ENCODE measurements at regions not wholly inside any gene's neighbourhood (a gene's known extent, or its start where the extent isn't known, plus 50 kb on each side); places are given as distances from the start of the nearest gene placed in this dataset.

DNA sequence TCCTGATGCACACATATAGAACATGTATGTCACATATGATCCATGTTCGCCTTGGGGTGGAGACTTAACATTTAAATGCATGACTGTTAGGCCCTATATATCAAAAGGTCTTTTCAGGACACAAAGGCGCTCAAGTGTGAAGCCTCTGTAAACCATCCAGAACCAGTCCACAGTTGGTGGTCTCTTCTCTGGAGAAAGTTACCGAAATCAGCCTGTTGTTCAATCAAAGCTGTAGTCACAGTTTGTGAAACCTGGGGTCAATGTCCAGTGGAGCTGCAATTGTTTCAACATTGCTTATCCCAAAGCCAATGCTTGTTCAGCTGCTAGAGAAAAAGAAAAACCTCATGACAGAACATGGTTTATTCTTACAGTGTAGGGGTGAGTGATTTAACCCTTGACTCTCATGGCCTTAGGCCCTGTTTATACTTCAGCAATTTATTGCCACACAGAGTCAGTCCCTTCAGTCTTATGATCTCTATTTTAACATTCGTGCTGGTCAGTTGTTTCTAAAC, 193.6 kb upstream of the CST7 start:
- DNase-seq (ENCODE audit: low read depth): no peak
- H3K4me3 ChIP-seq (ENCODE audit: low read length): no peak overlapping the region
- TF ChIP-seq, protein P1, sequence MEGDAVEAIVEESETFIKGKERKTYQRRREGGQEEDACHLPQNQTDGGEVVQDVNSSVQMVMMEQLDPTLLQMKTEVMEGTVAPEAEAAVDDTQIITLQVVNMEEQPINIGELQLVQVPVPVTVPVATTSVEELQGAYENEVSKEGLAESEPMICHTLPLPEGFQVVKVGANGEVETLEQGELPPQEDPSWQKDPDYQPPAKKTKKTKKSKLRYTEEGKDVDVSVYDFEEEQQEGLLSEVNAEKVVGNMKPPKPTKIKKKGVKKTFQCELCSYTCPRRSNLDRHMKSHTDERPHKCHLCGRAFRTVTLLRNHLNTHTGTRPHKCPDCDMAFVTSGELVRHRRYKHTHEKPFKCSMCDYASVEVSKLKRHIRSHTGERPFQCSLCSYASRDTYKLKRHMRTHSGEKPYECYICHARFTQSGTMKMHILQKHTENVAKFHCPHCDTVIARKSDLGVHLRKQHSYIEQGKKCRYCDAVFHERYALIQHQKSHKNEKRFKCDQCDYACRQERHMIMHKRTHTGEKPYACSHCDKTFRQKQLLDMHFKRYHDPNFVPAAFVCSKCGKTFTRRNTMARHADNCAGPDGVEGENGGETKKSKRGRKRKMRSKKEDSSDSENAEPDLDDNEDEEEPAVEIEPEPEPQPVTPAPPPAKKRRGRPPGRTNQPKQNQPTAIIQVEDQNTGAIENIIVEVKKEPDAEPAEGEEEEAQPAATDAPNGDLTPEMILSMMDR (IDR thresholded peaks at IDR 0.05; ENCODE audit: insufficient read depth, low read depth, low read length, missing control alignments): no peak

DNA sequence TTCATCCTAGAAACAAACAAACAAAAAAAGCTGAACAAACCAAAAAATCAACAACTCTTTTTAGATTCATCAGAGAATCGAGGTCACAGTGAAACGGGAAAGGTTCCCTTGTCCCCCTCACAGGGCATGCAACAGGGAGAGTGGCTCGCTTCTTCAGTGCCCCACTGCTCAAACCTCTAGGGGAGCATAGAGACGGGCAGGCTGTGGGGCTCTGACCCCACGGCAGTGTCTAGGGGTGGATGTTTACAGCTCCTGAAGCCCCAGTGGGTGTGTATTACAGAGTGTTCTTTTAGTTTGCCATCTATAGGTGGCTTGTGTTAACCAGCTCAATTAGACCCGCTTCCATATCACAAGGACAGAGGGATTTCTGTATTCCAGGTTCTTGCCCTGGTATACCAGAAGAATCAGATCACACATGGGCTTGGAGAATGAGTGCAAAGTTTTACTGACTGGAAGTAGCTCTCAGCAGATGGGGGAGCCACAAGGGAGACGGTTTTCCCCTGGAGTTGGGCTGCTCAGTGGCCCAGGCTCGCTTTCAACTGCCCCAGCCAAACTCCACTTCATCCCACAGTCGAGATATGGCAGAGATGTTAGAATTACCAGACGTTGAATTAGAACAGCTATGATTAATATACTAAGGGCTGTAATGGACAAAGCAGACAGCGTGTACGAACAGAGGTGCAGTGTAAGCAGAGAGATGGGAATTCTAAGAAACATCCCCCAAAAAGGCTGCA, 192.6 kb upstream of the CST7 start:
- TF ChIP-seq, protein P1 (IDR thresholded peaks at IDR 0.05; ENCODE audit: insufficient read depth, low read depth, low read length, missing control alignments): no peak
- H3K4me3 ChIP-seq (ENCODE audit: low read length): no peak overlapping the region
- no peak for DNase-seq (ENCODE audit: low read depth)

DNA sequence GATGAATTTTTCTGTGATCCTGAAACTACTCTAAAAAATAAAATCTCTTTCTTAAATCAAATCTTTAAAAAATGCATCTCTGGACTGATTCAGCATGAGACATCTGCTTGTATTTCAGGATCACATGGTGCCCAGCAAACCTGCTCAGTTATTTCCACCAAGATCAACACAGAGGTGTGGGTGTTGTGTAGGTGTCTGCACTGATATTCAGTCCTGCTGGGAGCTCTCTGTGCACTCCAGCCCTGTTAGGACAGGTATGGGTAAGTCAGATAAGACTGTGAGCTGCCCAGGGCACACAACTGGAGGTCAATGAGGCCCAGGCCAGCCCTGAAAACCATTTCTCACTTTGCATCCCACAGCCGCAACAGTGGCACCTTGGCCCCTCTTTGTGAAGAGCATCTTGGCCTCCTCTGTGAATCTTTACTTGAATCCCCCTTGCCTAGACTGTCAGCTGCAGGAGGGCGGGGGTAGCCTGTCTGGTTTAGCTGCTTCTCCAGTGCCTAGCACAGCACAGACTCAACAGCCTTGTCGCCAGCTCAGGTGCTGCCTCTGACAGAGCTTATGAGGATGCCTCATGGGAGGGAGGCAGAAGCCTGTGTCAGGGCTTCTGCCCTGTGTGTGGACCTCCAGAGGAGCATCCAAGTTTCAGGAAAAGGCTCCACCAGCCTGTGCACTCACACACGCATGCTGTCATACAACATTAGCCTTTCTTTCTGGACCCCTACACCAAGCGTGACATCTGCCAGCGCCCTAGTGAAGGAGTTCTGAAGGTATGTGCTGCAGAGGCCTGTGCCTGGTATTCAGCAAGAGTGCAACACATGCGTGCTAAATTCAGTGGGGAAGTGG, 187.6 kb upstream of the CST7 start:
- DNase-seq (ENCODE audit: low read depth): peak; percentile 21
- TF ChIP-seq, protein P1 (IDR thresholded peaks at IDR 0.05; ENCODE audit: insufficient read depth, low read depth, low read length, missing control alignments): no peak

DNA sequence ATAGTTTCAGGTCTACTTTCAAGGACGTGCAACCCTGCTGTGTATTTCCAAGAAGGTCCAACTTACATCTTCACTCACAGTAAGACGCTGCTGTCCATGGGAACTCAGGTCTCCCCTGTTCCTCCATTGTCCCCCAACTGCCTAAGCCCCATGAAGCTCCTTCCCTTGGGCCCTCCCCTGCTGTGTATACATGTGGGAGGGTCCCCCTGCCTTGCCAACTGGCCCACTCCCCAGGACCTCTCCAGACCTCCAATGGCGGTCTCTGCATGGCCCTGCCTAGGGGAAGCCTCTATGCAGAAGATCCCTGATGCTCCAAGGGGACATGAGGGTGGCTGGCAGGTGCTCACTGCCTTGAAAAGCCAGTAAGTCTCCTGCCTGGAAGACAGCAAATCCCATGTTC, 186.7 kb upstream of the CST7 start:
- no peak for DNase-seq (ENCODE audit: low read depth)
- TF ChIP-seq, protein P1 (IDR thresholded peaks at IDR 0.05; ENCODE audit: insufficient read depth, low read depth, low read length, missing control alignments): no peak
- no peak overlapping the region for H3K4me3 ChIP-seq (ENCODE audit: low read length)

More for the DNA sequence above, 187.6 kb upstream of the CST7 start:
- H3K4me3 ChIP-seq (ENCODE audit: low read length): no peak overlapping the region

DNA sequence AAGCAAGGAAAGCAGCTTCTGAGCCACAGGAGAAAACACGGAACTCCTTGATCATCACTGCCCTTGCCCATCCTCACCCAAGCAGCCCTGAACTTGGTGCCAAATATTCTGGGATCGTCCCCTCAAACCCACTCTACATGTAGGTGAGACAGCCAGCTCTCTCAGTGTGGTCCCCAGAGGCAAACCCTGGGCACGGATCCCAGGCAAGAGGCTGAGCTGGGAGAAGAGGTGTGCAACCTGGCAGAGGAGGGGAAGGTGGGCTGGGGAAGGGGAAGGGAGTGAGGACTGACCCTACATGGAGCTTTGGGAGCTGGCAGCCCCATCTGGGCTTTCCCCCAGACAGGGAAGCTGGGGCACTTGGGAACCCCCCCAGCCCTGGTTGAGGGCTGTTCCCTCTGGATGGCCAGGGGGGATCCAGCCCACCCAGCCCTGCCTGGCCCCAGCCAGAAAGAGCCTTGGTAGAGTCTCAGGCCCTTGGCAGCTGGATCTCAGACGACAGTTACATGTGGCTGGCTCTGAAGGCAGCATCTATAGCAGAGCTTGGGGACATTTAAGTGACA, 186.2 kb upstream of the CST7 start:
- TF ChIP-seq, protein P1 (IDR thresholded peaks at IDR 0.05; ENCODE audit: insufficient read depth, low read depth, low read length, missing control alignments): no peak
- no peak for DNase-seq (ENCODE audit: low read depth)
- no peak overlapping the region for H3K4me3 ChIP-seq (ENCODE audit: low read length)

DNA sequence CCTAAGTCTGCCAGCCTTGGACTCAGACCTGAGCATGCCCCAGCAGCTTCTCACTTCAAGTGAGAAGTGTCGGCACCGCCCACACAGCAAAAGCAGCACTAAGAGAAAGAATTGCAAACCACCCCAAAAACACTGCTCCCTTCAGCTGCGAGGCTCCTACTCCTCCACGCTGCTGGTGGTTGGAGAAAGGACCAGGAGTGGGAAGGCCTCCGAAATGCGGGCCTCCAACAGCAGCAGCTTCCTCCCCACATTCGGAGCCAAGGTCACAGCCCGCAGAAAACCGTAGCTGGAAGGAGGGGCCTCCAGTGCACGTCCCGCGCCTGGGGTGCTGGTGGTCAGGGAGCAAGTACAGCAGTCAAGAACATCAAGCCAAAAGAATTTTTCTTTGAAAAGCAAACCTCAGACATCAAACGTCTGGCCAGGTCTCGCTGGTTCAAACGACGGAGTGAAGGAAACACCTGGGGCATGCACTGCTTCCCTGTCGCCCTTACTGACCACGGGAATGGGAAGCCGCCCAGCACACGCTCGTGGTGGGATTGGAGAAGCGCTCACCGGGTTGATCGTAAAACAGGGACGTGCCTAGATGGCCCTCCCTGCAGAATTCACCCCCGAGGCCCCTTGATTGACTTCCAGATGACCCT, 185.6 kb upstream of the CST7 start:
- no peak for DNase-seq (ENCODE audit: low read depth)
- TF ChIP-seq, protein P1 (IDR thresholded peaks at IDR 0.05; ENCODE audit: insufficient read depth, low read depth, low read length, missing control alignments): no peak
- H3K4me3 ChIP-seq (ENCODE audit: low read length): no peak overlapping the region

Data from epithelial cell of esophagus (primary cell).